ENCODE measurements at regions not wholly inside any gene's neighbourhood (a gene's known extent, or its start where the extent isn't known, plus 50 kb on each side); places are given as distances from the start of the nearest gene placed in this dataset.

DNA sequence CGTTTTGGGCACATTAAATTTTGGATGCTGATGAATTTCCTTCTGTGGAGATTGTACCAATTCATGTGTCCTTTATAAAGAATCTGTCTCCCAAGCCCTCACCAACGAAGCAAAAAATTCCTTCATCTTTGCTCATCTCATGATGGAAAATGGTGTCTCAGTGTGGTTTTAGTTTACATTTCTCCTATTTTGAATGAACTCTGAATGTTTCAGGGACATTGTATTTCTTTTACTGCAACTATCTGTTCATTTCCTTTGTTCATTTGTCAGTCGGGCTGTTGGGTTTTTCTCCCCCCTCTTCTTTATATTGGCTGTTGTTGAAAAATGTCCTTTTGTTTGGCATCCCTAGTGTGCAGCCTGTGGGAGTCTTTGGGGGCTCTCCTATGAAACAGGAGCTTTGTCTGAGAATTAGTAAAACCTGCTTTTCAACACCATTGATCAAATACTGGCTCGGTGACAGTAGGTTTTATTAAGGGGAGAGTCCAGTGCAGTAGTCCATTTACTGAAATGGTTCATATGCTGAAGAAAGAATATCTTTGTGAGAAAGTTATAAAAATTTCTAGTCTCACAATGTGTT is 91.3 kb upstream of the C1QTNF9B start:
- no peak overlapping the region for H3K4me3 ChIP-seq (ENCODE audit: low read depth, low read length)
- no peak for TF ChIP-seq CTCF (IDR thresholded peaks at IDR 0.05; ENCODE audit: low read depth, low read length, missing control alignments)
- no peak for DNase-seq (ENCODE audit: low read depth)

DNA sequence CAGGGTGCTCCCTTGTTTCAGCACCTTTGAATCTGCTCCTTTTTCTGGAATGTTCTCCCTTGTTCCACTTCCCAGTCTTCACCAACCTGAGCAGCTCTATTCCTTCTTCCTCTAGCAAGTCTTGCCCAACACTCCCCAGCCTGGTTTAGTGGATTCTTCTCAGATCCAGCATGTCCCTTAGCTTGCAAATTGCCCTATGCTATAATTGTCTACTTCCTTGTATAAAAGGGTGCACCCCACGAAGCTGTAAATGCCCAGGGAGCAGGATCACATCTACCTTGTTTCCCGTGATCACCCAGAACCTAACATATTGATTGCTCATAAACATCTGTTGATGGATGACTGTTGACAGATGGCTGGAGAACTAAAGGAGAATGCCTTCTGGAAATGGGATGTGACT is 93.2 kb upstream of the C1QTNF9B start:
- DNase-seq (ENCODE audit: low read depth): no peak
- no peak overlapping the region for H3K4me3 ChIP-seq (ENCODE audit: low read depth, low read length)
- no peak for TF ChIP-seq CTCF (IDR thresholded peaks at IDR 0.05; ENCODE audit: low read depth, low read length, missing control alignments)

- TF ChIP-seq CTCF (IDR thresholded peaks at IDR 0.05; ENCODE audit: low read depth, low read length, missing control alignments): no peak
- H3K4me3 ChIP-seq (ENCODE audit: low read depth, low read length): no peak overlapping the region
- DNase-seq (ENCODE audit: low read depth): no peak
These were observed 93.8 kb upstream of the C1QTNF9B start for GRCh38 chr13:23991119-23991518.

- TF ChIP-seq CTCF (IDR thresholded peaks at IDR 0.05; ENCODE audit: low read depth, low read length, missing control alignments): no peak
- no peak overlapping the region for H3K4me3 ChIP-seq (ENCODE audit: low read depth, low read length)
- DNase-seq (ENCODE audit: low read depth): no peak
These were observed 95.7 kb upstream of the C1QTNF9B start for GRCh38 chr13:23992781-23993679.

GRCh38 chr13:23993680-23993985 is 96.3 kb upstream of the C1QTNF9B start:
- DNase-seq (ENCODE audit: low read depth): no peak
- TF ChIP-seq CTCF (IDR thresholded peaks at IDR 0.05; ENCODE audit: low read depth, low read length, missing control alignments): no peak
- no peak overlapping the region for H3K4me3 ChIP-seq (ENCODE audit: low read depth, low read length)

- no peak for DNase-seq (ENCODE audit: low read depth)
- TF ChIP-seq CTCF (IDR thresholded peaks at IDR 0.05; ENCODE audit: low read depth, low read length, missing control alignments): no peak
- no peak overlapping the region for H3K4me3 ChIP-seq (ENCODE audit: low read depth, low read length)
These were observed 98.2 kb upstream of the C1QTNF9B start for GRCh38 chr13:23995283-23996073.

Data from GM12864 (cell line).